BE2C (cell line): ENCODE measurements at regions not wholly inside any gene's neighbourhood (a gene's known extent, or its start where the extent isn't known, plus 50 kb on each side); places are given as distances from the start of the nearest gene placed in this dataset.

ENCODE experiments used
- DNase-seq: peaks from one replicate; pipeline ENCODE4 v3.0.0-alpha.2; 2020
- H3K27me3 ChIP-seq: fragments of 250-450 bp; sonication (Bioruptor Pico); 2 replicates; pipeline ENCODE4 v1.5.1; 2020; ENCODE audit warnings: mild to moderate bottlenecking
- H3K36me3 ChIP-seq: fragments of 250-450 bp; sonication (Bioruptor Pico); 2 replicates; pipeline ENCODE4 v1.5.1; 2020; ENCODE audit warnings: mild to moderate bottlenecking
- H3K4me1 ChIP-seq: fragments of 250-450 bp; sonication (Bioruptor Pico); 2 replicates; pipeline ENCODE4 v1.5.1; 2020
- H3K4me3 ChIP-seq: 2 replicates; pipeline ENCODE4 v1.5.1; 2011; ENCODE audit warnings: low read depth, low read length
- H3K9me3 ChIP-seq: fragments of 250-450 bp; sonication (Bioruptor Pico); 2 replicates; pipeline ENCODE4 v1.5.1; 2020
- TF ChIP-seq, protein P1 (sequence below): IDR thresholded peaks from 2 replicates; pipeline ENCODE4 v1.5.1; 2012; ENCODE audit warnings: mild to moderate bottlenecking, low read depth, low read length

DNA sequence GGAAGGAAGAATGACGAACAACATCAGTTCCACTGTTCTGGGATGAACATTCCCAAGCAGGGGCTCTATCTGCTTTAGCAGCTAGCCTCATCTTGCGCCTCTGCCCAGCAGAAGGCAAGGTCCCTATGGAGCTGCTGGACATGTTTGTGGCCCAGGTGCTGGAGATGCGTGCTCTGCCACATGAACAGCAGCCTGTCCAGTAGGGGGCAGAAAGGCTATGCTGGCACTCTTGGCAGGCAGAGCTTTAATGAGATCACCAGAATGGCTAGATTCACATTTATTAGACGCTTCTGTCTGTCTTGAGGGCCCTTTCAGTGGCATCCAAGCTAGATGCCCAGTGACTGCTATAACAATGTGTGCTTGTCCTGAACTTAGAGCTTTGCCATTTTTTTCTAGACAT, 1826.0 kb downstream of the STIM2 start:
- H3K9me3 ChIP-seq: no peaks in the 10 kb centered on the region
- H3K4me1 ChIP-seq: no peaks in the 10 kb centered on the region
- no peaks in the 10 kb centered on the region for H3K36me3 ChIP-seq
- no peaks in the 10 kb centered on the region for H3K27me3 ChIP-seq
- H3K4me3 ChIP-seq: no peak overlapping the region
- TF ChIP-seq, protein P1, sequence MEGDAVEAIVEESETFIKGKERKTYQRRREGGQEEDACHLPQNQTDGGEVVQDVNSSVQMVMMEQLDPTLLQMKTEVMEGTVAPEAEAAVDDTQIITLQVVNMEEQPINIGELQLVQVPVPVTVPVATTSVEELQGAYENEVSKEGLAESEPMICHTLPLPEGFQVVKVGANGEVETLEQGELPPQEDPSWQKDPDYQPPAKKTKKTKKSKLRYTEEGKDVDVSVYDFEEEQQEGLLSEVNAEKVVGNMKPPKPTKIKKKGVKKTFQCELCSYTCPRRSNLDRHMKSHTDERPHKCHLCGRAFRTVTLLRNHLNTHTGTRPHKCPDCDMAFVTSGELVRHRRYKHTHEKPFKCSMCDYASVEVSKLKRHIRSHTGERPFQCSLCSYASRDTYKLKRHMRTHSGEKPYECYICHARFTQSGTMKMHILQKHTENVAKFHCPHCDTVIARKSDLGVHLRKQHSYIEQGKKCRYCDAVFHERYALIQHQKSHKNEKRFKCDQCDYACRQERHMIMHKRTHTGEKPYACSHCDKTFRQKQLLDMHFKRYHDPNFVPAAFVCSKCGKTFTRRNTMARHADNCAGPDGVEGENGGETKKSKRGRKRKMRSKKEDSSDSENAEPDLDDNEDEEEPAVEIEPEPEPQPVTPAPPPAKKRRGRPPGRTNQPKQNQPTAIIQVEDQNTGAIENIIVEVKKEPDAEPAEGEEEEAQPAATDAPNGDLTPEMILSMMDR: peak; percentile 90
- peak; percentile 80 for DNase-seq

DNA sequence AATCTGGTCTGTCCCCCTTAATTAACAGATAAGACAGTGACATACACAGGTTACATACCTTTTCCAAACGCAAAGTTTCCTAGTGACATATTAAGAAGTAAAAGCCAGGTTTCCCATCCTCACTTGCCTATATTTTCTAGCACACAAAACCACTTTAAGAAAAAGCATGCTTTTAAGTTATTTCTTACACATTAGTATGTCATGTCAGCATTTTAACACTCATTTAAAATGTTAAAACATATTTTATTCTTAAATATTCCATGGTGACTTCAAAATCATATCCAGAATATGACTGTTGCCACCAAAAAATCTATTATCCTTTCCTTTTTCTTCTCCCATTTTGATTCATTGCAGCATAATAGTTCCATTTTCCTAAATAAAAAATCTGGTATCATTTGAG, 1830.2 kb downstream of the STIM2 start:
- TF ChIP-seq, protein P1: no peak

DNA sequence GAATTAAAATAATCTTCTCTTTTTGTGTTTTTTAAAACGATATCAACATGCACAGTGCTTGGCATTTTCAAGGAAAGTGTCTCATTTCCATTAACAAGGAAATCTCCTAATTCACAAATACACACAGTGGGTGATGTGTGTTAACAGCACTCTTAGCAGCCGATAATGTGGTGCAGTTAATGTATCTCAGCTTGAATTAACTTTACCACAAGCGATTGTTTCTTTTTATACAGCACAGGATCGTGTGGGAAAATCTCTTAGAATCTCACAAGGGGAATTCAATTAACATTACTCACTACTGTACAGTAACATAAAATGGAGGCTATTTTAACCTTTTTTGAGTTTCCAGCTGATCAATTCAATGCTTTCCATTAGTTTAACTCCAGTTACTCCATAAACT, 1841.9 kb downstream of the STIM2 start:
- TF ChIP-seq, protein P1: no peak

More for the DNA sequence above, 1830.2 kb downstream of the STIM2 start:
- no peak for DNase-seq
- no peaks in the 10 kb centered on the region for H3K4me1 ChIP-seq
- no peaks in the 10 kb centered on the region for H3K36me3 ChIP-seq
- H3K4me3 ChIP-seq: no peak overlapping the region
- no peaks in the 10 kb centered on the region for H3K27me3 ChIP-seq
- H3K9me3 ChIP-seq: no peaks in the 10 kb centered on the region

DNA sequence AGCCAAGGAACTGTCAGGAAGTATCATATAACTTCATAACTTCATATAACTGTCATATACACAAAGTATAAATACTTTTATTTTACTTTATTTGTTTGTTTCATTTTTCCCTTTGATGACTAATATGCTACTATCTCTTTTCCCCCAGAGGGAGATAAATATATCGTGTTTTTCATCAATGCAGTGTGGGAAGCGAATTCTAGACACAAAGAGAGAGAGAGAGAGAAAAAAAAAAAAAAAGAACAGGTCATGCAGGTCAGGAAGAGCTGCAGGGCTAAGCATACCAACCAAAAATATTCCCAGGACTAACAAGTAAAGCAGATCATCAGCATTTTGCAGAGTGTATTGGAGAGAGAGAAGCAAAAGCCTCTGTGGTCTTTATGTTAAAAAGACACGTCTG, 1849.2 kb downstream of the STIM2 start:
- TF ChIP-seq, protein P1: no peak
- no peaks in the 10 kb centered on the region for H3K27me3 ChIP-seq
- no peaks in the 10 kb centered on the region for H3K9me3 ChIP-seq
- no peaks in the 10 kb centered on the region for H3K4me1 ChIP-seq
- DNase-seq: no peak
- H3K36me3 ChIP-seq: no peaks in the 10 kb centered on the region
- no peak overlapping the region for H3K4me3 ChIP-seq

More for the DNA sequence above, 1841.9 kb downstream of the STIM2 start:
- Histone ChIP-seq H3K4me1 (no peaks in the 10 kb centered on the region), H3K4me3 (no peak overlapping the region), H3K9me3 (no peaks in the 10 kb centered on the region), H3K27me3 (no peaks in the 10 kb centered on the region), H3K36me3 (no peaks in the 10 kb centered on the region)
- no peak for DNase-seq

DNA sequence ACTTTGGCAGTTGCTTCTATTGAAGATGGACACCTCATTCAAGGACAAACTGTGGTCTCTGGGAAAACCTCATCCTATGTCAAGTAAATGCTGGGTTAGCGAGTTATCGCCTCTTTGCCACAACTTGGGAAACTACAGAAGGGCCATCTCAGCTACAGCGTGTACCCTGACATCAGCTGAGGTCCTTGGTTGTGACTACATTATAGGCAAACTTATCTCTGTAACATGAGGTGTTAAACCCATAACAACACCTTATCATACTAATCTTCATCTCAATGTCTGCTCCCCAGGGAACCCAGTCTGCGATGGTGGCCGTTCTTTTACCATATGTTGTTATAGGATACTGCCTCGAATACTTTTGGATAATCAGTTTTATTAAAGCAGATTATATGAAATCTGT, 1862.7 kb downstream of the STIM2 start:
- Histone ChIP-seq H3K4me1 (peaks cover 20% of the 10 kb centered on the region), H3K27me3 (no peaks in the 10 kb centered on the region), H3K4me3 (no peak overlapping the region), H3K9me3 (no peaks in the 10 kb centered on the region), H3K36me3 (no peaks in the 10 kb centered on the region)
- DNase-seq: no peak
- TF ChIP-seq, protein P1: no peak

DNA sequence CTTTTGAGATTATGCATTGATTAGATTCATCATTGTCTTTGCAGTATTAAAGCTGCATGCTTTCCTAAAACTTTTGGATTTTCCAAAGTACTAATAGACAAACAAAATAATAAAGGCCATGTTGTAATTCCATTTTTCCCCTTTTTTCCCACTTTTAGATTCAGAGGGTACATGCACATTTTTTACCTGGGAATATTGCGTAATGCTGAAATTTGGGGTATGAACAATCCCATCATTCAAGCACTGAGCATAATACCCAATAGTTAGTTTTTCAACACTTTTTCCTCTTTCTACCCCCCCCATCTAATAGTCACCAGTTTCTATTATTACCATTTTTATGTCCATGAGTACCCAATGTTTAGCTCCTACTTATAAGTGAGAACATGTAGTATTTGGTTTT, 1863.6 kb downstream of the STIM2 start:
- Histone ChIP-seq H3K4me1 (peaks cover 20% of the 10 kb centered on the region), H3K27me3 (no peaks in the 10 kb centered on the region), H3K36me3 (no peaks in the 10 kb centered on the region), H3K4me3 (no peak overlapping the region), H3K9me3 (no peaks in the 10 kb centered on the region)
- TF ChIP-seq, protein P1: no peak
- no peak for DNase-seq
